ENCODE measurements at regions not wholly inside any gene's neighbourhood (a gene's known extent, or its start where the extent isn't known, plus 50 kb on each side); places are given as distances from the start of the nearest gene placed in this dataset.
"Not testable (repeated sequence)": the region's sequence is repeated elsewhere in the genome, so short reads cannot be mapped to it uniquely, and the experiment has no call there.

DNA sequence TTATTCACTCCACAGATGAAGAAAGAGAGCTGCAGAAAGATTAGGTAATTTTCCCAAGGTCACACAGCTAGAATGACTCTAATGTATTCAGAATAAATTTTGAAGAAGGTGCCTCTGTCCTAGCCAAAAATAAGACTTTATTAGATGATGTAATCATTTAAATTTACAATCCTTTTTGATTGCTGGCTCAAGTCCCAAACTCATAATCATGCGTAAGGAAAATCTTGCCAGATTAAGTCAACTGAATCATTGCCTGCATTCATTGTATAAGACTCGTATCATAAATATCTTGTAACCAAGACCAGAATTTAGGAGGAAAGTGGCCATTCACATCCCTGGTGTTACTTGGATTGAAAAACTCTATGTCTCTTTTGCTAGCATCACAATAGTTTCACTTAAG is 53.1 kb upstream of the STK39 start:
- DNase-seq, result no peak

DNA sequence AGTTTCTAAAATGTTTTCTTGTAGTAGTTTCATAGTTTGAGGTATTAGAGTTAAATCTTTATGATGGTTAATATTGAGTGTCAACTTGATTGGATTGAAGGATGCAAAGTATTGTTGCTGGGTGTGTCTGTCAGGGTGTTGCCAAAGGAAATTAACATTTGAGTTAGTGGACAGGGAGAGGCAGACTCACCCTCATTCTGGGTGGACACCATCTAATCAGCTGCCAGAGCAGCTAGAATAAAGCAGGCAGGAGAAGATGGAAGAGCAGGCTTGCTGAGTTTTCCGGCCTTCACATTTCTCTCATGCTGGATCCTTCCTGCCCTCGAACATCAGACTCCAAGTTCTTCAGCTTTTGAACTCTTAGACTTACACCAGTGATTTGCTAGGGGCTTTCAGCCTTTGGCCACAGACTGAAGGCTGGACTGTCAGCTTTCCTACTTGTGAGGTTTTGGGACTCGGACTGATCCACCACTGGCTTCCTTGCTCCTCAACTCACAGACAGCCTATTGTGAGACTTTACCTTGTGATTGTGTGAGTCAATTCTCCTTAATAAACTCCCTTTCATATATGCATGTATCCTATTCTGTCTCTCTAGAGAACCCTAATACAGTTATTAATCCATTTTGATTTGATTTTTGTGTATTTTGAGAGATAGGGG is 56.8 kb upstream of the STK39 start:
- DNase-seq, result no peak

DNA sequence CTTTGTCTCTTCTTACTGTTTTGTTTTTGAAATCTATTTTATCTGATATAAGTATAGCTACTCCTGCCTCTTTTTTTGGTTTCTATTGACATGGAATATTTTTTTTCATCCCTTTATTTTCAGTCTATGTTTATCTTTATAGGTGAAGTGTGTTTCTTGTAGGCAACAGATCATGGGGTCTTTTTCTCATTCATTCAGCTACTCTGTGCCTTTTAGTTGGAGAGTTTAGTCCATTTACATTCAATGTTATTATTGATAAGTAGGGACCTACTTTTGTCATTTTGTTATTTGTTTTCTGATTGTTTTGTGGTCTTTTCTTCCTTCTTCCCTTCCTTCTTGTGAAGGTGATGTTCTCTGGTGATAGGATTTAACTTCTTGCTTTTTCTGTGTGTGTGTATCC is 60.0 kb upstream of the STK39 start:
- no peak for DNase-seq

DNA sequence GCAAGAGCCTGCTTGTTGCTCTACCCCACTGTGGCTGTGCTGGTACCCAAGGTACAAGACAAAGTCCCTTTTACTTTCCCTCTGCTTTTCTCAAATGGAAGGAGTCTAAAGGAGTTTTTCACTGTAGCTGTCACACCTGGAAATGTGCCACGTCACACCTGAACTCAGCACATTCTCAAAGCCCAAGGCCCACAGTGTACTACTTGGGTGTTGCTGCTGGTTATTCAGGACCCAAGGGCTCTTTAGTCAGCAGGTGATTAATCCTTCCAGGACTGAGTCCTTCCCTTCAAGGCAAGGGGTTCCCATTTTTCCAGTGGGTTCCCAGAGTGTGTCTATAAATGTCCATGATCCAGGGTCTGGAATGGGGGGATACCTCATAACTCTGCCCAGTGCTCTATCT is 63.2 kb upstream of the STK39 start:
- DNase-seq, result no peak

- DNase-seq, result no peak
These were observed 64.0 kb upstream of the STK39 start for GRCh38 chr2:168311261-168311910.

DNA sequence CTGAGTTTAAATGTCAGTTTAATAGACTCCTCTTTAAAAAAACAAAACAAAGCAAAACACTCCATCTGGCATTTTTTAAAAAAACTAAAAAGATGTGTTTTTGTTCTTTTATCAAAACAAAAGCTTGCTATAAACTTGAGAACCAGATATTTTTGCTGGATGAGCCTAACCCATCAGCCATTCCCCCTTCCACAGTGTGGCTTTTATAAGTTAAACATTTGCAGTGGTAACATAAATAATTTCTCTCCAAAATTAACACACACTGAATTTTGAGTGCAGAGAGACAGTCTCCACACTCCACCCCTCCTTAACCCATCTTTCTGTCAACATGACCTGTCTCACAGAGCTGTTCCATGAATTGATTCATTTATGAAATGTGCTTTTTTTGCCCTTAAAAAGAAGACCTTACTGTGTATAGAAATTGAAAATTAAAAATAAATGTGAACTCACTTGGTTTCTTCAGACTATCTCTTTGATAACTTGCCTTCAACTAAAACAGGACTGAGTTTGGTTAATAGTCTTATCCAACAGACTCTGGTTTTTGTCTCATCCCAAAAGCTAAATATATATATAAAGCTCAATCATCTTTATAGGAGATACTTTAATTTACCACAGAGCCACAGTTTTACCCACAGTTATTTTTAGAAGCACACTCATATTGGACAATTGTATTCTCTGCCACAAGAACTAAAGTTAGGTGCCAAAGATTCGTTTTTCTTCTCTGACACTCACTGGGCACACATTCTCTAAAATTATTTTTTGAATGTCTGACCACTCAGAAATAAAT is 64.8 kb upstream of the STK39 start:
- DNase-seq, result no peak

DNA sequence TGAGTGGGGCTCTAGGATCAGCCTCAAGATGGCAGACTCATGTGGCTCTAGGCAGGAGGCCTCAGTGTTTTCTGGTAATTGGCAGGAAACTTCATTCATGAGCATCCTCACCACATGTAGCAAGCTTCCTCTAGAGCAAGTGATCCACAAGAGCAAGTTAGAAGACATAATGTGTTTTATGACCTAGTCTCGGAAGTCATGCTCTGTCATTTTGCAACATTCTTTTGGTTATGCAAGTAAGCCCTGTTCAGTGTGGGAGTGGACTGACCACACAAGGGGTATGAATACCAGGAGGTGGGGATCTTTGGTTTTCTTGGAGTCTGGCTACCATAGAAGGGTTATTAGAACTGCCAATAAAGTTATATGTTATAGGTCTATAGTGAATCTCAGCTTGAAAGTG is 66.8 kb upstream of the STK39 start:
- peak; percentile 76 for DNase-seq

GRCh38 chr2:168315331-168316072 is 68.1 kb upstream of the STK39 start:
- no peak for DNase-seq

DNA sequence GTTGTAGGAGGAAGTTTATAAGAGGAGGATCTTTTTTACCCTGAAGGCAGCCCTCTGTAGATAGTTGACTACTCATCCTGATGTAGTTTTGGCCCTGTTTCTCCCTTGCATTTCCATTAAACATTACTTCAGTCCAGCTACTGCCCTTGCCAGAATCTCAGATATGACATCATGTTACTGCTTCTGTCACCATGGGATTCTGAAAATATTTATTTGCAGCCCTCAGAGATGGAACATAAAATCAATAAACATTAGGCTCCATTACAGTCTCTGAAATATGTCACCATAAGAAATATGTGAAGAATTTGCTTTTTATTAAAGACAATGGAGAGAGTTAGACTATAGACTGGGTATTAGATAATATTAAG is 68.7 kb upstream of the STK39 start:
- no peak for DNase-seq

GRCh38 chr2:168317282-168317681 is 69.9 kb upstream of the STK39 start:
- DNase-seq, result no peak

- no peak for DNase-seq
These were observed 72.9 kb upstream of the STK39 start for GRCh38 chr2:168320267-168320666.

GRCh38 chr2:168322325-168323007 is 75.1 kb upstream of the STK39 start:
- no peak for DNase-seq

GRCh38 chr2:168323529-168324021 is 76.2 kb upstream of the STK39 start:
- DNase-seq, result no peak

DNA sequence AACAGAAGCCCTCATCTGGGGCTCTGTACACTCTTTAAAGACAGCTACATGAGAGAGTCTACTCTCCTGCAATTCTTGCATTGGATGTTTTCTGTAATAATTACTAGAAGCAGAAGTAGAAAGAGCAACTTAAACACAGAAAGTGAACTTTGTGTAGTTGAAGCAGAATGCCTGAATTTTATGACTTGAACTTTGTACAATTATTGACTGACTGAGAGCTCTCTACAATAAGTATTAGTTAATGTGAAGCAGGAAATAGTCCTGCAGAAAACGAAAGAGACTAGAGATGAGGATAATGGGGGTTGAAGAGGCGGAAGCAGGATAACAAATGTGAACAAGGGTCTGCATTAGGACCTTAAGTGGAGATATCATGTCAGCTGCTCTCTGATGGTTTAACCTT is 79.2 kb upstream of the STK39 start:
- DNase-seq, result no peak

DNA sequence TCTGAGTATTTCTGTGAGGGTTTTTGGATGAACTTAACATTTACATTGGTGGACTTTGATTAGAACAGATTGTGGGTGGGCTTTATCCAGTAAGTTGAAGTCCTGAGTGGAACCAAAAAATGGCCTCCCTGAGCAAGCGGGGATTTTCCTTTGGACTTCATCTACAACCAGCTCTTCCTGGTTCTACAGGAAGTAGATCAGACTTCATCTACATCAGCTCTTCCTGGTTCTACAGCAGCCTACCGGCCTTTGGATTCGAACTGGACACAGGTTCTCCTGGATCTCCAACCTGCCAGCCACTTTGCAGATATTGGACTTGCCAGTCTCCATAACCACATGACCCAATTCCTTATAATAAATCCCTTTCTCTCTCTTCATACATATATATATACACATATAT is 79.9 kb upstream of the STK39 start:
- DNase-seq, result no peak

DNA sequence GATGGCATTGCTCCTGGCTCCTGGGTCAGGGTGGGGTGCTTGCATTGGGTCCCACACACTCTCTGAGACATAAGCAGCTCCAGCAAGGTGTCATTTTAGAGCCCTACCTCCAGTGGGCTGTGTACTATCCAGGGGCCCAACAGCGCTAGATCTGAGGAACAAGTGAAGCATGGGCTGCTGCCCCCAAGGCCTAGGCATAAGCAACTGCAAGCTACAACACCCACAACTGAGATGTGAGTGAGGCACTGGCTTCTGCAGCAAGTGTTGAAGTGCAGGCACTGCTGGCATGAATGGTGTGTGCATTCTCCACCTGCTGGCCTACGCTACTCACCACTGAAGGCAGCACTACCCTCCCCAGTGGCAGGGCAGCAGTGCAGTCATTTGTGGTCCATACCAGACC is 81.0 kb upstream of the STK39 start:
- no peak for DNase-seq

DNA sequence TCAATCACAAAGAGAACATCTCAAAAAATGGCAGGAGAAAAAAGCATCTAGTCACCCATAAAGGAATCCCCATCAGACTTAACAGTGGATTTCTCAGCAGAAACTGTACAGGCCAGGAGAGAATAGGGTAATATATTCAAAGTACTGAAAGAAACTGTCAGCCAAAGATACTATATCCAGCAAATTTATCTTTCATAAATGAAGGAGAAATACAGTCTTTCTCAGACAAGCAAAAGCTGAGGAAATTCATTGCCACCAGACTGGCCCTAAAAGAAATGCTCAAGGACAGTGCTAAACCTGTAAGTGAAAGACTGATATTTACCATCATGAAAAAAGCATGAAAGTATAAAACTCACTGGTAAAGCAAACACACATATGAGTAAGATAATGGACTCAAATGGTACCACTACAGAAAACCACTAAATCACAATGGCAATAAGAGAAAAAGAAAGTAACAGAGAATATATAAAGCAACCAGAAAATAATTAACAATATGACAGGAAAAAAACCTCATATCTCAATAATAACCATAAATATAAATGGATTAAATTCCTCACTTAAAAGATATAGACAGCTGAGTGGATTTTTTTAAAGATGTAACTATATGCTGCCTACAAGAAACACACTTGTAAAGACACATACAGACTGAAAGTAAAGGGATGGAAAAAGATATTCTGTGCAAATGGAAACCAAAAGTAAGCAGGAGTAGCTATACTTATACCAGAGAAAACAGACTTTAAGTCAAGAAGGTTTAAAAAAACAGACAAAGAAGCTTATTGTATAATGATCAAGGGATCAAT is 83.4 kb upstream of the STK39 start:
- no peak for DNase-seq

- DNase-seq, result not testable (repeated sequence)
These were observed 87.9 kb upstream of the STK39 start for GRCh38 chr2:168335254-168335653.

GRCh38 chr2:168336786-168337388 is 89.5 kb upstream of the STK39 start:
- no peak for DNase-seq

- peak; percentile 23 for DNase-seq
These were observed 90.9 kb upstream of the STK39 start for GRCh38 chr2:168338292-168338691.

DNA sequence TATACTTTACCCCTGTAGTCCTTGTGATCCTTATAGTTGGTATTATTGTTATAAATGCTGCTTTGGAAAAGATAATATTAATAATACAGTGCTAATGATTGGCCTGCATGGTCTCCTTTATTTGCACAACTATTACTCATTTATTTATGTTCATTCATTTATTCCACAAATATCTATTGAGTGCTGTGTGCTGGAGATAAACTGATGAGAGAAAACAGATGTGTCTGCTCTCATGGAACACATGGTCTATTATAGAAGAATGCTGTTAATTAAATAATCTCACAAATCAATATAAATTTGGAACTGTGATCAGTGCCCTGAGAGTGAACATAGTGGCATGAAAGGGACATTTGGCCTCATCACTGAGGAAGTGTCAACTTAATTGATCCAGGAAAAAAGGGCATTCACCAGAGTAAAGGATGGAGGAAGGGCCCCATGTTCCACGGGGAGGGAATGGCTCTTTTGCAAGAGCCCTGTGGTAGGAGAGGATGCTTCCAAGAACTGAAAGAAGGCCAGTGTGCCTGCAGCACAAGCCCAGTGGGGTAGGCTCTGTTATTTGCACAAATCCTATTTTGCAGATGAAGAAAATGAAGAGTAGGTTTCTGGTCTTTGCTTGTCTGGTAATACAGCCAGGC is 91.5 kb upstream of the STK39 start:
- no peak for DNase-seq
